ENCODE measurements at regions not wholly inside any gene's neighbourhood (a gene's known extent, or its start where the extent isn't known, plus 50 kb on each side); places are given as distances from the start of the nearest gene placed in this dataset.

DNA sequence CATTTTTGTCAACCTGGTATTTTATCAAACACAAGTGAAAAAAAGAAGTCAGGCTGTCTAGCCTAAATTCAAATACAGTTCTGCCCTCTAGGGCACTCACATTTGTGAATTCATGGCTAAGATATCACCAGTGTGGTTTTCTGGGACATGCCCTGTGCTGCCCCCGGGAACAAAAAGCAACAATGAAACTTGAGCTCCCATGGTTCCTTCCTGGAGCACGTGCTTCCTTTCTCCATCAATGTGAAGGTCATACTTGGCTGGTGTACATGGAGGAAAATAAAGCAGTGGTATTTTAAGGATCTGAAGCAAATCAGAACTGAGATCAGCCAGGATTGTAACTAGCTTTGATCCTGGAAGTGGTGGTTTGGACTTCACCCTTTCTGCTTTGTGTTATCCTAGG lies 128.9 kb upstream of the FRMD4A start:
- TF ChIP-seq, protein P1, sequence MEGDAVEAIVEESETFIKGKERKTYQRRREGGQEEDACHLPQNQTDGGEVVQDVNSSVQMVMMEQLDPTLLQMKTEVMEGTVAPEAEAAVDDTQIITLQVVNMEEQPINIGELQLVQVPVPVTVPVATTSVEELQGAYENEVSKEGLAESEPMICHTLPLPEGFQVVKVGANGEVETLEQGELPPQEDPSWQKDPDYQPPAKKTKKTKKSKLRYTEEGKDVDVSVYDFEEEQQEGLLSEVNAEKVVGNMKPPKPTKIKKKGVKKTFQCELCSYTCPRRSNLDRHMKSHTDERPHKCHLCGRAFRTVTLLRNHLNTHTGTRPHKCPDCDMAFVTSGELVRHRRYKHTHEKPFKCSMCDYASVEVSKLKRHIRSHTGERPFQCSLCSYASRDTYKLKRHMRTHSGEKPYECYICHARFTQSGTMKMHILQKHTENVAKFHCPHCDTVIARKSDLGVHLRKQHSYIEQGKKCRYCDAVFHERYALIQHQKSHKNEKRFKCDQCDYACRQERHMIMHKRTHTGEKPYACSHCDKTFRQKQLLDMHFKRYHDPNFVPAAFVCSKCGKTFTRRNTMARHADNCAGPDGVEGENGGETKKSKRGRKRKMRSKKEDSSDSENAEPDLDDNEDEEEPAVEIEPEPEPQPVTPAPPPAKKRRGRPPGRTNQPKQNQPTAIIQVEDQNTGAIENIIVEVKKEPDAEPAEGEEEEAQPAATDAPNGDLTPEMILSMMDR (IDR thresholded peaks at IDR 0.05; ENCODE audit: control extremely low read depth in 1 of 3, insufficient read depth in 1 of 3, low read depth in 1 of 3, low read length in 3 of 3) = no peak
- TF ChIP-seq EZH2 (IDR thresholded peaks at IDR 0.05; ENCODE audit: low read depth, low read length, severe bottlenecking) (no peak), KDM1A (IDR thresholded peaks at IDR 0.05; ENCODE audit: borderline replicate concordance, low read length) (no peak), RXRA (IDR thresholded peaks at IDR 0.05; ENCODE audit: insufficient read depth, low read depth, low read length) (no peak), ZNF274 (IDR thresholded peaks at IDR 0.05; ENCODE audit: borderline replicate concordance, extremely low read depth, low read length) (no peak), POLR2AphosphoS5 (IDR thresholded peaks at IDR 0.05; ENCODE audit: low read depth, low read length) (no peak), GTF2F1 (IDR thresholded peaks at IDR 0.05; ENCODE audit: borderline replicate concordance, low read depth, low read length) (no peak), RNF2 (IDR thresholded peaks at IDR 0.05; ENCODE audit: borderline replicate concordance, low read depth, low read length, missing control alignments, poor library complexity, severe bottlenecking) (no peak), TBP (IDR thresholded peaks at IDR 0.05; ENCODE audit: low read depth, low read length) (no peak), SP4 (IDR thresholded peaks at IDR 0.05; ENCODE audit: low read length) (no peak), POLR2A (IDR thresholded peaks at IDR 0.05; ENCODE audit: control extremely low read depth in 1 of 2, low read depth in 2 of 2, low read length in 2 of 2) (no peak), FOSL1 (IDR thresholded peaks at IDR 0.05; ENCODE audit: insufficient read depth, low read depth, low read length) (no peak), MAFK (IDR thresholded peaks at IDR 0.05; ENCODE audit: low read depth, low read length) (no peak)
- TF ChIP-seq, protein P2, sequence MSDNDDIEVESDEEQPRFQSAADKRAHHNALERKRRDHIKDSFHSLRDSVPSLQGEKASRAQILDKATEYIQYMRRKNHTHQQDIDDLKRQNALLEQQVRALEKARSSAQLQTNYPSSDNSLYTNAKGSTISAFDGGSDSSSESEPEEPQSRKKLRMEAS (IDR thresholded peaks at IDR 0.05) = no peak

Measured in H1 (cell line).